ENCODE measurements at regions not wholly inside any gene's neighbourhood (a gene's known extent, or its start where the extent isn't known, plus 50 kb on each side); places are given as distances from the start of the nearest gene placed in this dataset.
A peak's percentile ranks its signal among the peaks of the same experiment; 100 is the strongest.

DNA sequence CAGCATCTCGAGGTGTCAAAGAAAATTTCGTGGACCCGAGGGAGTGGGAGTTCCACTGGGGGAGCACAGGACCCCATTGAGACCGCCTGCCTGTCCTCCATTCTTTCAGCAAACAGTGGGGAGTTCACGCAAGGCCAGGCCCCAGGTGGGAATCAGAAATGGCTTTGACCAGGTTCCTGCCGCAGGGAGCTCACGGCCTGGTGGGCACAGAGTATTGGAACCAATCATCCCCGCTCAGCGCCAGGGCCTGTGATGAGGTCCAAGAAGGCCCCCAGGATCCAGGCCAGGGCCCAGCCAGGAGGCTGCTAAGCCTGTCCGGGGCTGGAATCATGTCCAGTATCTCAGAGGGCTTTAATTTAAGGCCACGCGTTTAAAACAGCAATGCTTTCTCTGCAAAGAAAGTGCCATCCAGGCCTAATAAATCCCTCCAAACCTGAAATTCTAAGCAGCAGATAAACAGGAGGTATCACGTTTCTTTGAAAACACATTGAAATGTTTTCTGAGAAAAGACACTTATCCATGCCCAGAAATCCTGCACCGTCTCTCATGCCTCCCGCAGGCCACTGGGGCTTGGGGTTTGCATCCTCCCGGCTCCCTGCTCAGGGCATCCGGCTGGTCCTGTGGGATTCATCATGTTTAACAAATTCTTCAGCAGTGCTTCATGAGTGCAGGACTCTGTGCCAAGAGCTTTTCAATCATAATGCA is 125.7 kb downstream of the OAT start:
- Histone ChIP-seq H3K4me1 (ENCODE audit: control insufficient read depth in 2 of 3, insufficient read depth in 2 of 3, low read depth in 1 of 3, low read length in 3 of 3) (no peaks in the 10 kb centered on the region), H3K9ac (ENCODE audit: low read length in 3 of 3) (no peak overlapping the region), H3K4me3 (ENCODE audit: low read length in 3 of 3) (no peak overlapping the region), H3K27me3 (ENCODE audit: control insufficient read depth, insufficient read depth, low read length) (no peaks in the 10 kb centered on the region), H3K27ac (ENCODE audit: low read depth in 2 of 2, low read length in 2 of 2) (no peak overlapping the region), H3K36me3 (ENCODE audit: control insufficient read depth in 2 of 3, insufficient read depth in 3 of 3, low read length in 3 of 3) (no peaks in the 10 kb centered on the region), H3K9me3 (ENCODE audit: control insufficient read depth in 2 of 3, insufficient read depth in 1 of 3, low read length in 3 of 3) (no peaks in the 10 kb centered on the region)
- DNase-seq = peak in 4 of 5 donors; percentile 66 to 90 (median 79)
- no peak for FAIRE-seq
- TF ChIP-seq, protein P1, sequence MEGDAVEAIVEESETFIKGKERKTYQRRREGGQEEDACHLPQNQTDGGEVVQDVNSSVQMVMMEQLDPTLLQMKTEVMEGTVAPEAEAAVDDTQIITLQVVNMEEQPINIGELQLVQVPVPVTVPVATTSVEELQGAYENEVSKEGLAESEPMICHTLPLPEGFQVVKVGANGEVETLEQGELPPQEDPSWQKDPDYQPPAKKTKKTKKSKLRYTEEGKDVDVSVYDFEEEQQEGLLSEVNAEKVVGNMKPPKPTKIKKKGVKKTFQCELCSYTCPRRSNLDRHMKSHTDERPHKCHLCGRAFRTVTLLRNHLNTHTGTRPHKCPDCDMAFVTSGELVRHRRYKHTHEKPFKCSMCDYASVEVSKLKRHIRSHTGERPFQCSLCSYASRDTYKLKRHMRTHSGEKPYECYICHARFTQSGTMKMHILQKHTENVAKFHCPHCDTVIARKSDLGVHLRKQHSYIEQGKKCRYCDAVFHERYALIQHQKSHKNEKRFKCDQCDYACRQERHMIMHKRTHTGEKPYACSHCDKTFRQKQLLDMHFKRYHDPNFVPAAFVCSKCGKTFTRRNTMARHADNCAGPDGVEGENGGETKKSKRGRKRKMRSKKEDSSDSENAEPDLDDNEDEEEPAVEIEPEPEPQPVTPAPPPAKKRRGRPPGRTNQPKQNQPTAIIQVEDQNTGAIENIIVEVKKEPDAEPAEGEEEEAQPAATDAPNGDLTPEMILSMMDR (IDR thresholded peaks at IDR 0.05; ENCODE audit: borderline replicate concordance, extremely low read depth, insufficient read depth) = no peak
- intact Hi-C loops (cut with DNase I) = no loop called here

DNA sequence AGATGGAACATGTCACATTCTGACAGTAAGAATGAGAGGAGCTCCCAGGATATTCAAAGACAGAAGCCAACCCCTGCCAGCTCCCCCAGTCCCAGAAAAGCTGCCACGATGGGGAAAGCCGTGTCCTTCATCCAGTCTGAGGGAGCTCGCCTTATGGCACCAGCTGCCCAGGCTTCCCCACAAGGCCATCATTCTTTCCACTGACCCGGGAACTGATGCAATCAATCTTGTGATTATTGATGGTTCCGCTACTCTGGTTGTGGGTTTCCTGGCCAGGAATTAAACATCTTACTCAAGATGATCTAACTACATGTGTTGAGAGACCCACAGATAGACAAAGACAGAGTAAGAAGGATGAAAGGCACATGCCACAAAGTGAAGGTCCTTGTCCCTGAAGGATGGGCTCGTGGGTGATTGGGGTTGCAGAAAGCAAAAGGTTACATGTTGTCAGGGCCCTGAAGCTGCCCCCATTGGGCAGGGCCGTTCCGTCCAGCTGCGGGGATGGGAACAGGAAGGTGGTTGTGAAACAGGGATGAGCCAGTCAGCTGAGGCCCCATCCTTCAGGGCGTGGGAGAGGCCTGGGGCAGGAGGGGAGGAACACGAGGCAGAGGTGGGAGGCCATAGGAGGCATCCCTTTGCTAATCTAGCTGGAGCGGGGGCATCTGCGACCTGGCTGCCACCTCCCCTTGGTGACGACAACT is 127.6 kb downstream of the OAT start:
- Histone ChIP-seq H3K9ac (ENCODE audit: low read length in 3 of 3) (no peak overlapping the region), H3K4me1 (ENCODE audit: control insufficient read depth in 2 of 3, insufficient read depth in 2 of 3, low read depth in 1 of 3, low read length in 3 of 3) (no peaks in the 10 kb centered on the region), H3K4me3 (ENCODE audit: low read length in 3 of 3) (no peak overlapping the region), H3K27me3 (ENCODE audit: control insufficient read depth, insufficient read depth, low read length) (no peaks in the 10 kb centered on the region), H3K27ac (ENCODE audit: low read depth in 2 of 2, low read length in 2 of 2) (no peak overlapping the region), H3K9me3 (ENCODE audit: control insufficient read depth in 2 of 3, insufficient read depth in 1 of 3, low read length in 3 of 3) (no peaks in the 10 kb centered on the region), H3K36me3 (ENCODE audit: control insufficient read depth in 2 of 3, insufficient read depth in 3 of 3, low read length in 3 of 3) (no peaks in the 10 kb centered on the region)
- FAIRE-seq (no peak), DNase-seq (peak in 1 of 5 donors; percentile 49)
- TF ChIP-seq, protein P1 (IDR thresholded peaks at IDR 0.05; ENCODE audit: borderline replicate concordance, extremely low read depth, insufficient read depth) = no peak
- intact Hi-C loops (cut with DNase I) = no loop called here

DNA sequence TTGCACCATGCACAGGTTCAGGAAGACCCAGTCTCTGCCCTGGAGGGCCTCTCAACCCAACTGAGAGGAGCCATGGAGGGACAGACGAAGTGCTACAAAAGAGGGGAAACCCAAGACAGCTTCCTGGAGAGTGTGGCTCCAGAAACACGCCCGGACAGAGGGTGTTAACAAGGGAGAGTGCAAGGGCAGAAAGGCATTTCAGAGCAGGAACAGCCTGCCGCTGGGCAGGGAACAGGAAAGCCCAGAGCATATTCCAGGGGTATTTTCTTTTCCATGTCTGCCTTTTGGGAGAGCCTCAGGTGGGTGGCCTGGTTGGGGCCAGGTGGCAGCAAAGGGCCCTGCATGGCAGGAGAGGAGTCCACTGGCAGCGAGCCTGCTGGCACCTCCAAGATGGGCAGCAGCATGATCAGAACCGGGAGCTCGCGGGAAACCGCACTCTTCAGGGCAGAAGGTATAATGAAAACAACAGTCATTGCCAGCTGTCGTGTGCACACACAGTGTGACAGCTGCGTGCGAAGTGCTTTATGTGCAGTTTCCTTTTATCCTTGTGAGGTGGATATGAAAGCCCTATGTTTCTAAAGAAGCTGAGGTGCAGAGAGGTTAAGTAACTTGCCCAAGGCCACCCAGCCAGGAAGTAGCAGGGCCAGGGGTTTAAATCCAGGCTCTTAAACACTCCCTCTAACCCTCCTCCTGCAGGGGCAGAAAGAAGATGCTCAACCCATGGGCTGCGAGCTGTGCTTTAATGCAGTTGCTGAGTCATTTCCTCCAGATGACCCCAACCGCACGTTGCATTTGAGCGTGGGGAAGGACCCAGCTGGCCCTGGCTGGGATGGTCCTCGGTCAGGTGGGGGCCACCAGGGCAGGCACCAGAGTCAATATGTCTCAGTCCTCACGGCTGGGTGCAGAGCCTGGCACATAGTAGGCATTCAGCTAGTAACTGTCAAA is 128.6 kb downstream of the OAT start:
- Histone ChIP-seq H3K9me3 (ENCODE audit: control insufficient read depth in 2 of 3, insufficient read depth in 1 of 3, low read length in 3 of 3) (no peaks in the 10 kb centered on the region), H3K4me3 (ENCODE audit: low read length in 3 of 3) (no peak overlapping the region), H3K27ac (ENCODE audit: low read depth in 2 of 2, low read length in 2 of 2) (no peak overlapping the region), H3K4me1 (ENCODE audit: control insufficient read depth in 2 of 3, insufficient read depth in 2 of 3, low read depth in 1 of 3, low read length in 3 of 3) (no peaks in the 10 kb centered on the region), H3K9ac (ENCODE audit: low read length in 3 of 3) (no peak overlapping the region), H3K36me3 (ENCODE audit: control insufficient read depth in 2 of 3, insufficient read depth in 3 of 3, low read length in 3 of 3) (no peaks in the 10 kb centered on the region), H3K27me3 (ENCODE audit: control insufficient read depth, insufficient read depth, low read length) (no peaks in the 10 kb centered on the region)
- FAIRE-seq (no peak), DNase-seq (peak in 1 of 5 donors; percentile 24)
- TF ChIP-seq, protein P1 (IDR thresholded peaks at IDR 0.05; ENCODE audit: borderline replicate concordance, extremely low read depth, insufficient read depth) = no peak
- intact Hi-C loops (cut with DNase I) = no loop called here

Measured in kidney (tissue), 13 donors.